ENCODE measurements at regions not wholly inside any gene's neighbourhood (a gene's known extent, or its start where the extent isn't known, plus 50 kb on each side); places are given as distances from the start of the nearest gene placed in this dataset.

DNA sequence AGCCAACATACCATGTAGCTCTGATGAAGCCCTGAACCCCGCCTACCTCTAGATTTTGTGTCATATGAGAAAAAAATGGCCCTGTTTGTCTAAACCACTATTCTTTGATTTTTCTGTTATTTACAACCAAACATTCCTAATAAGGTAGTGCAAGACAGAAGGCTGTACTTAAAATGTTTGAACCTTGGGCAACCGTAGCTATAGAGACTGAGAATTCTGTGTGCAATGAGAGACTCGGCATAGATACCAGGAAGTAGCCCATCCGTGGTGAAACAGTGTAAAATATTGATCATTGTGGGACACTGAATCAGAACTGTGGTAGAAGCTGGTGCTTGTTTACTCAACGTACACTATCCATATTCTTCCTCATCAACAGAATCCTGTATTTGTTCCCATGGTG is 86.5 kb upstream of the TMCC3 start:
- no peak for DNase-seq (ENCODE audit: low read depth in 1 of 2, low spot score in 1 of 2)
- no peaks in the 10 kb centered on the region for H3K4me1 ChIP-seq
- TF ChIP-seq EHMT2 (IDR thresholded peaks at IDR 0.05; ENCODE audit: low read depth) (no peak), EHF (CRISPR knock-in tag; IDR thresholded peaks at IDR 0.05) (no peak), CHD4 (IDR thresholded peaks at IDR 0.05; ENCODE audit: borderline replicate concordance) (no peak), ZNF302 (CRISPR knock-in tag; IDR thresholded peaks at IDR 0.05) (no peak), GATA3 (IDR thresholded peaks at IDR 0.05; ENCODE audit: borderline replicate concordance) (no peak), TFCP2L1 (CRISPR knock-in tag; IDR thresholded peaks at IDR 0.05) (no peak), HEYL (CRISPR knock-in tag; IDR thresholded peaks at IDR 0.05) (no peak), NPAS2 (CRISPR knock-in tag; IDR thresholded peaks at IDR 0.05; ENCODE audit: borderline replicate concordance) (no peak), POLR2AphosphoS2 (conservative IDR thresholded peaks at IDR 0.05; ENCODE audit: low read length) (no peak), RFX5 (IDR thresholded peaks at IDR 0.05) (no peak), JUNB (IDR thresholded peaks at IDR 0.05) (no peak), RAD21 (conservative IDR thresholded peaks at IDR 0.05 in 1 of 2, IDR thresholded peaks at IDR 0.05 in 1 of 2) (no peak), HDAC2 (IDR thresholded peaks at IDR 0.05) (no peak)
- TF ChIP-seq, protein P1, sequence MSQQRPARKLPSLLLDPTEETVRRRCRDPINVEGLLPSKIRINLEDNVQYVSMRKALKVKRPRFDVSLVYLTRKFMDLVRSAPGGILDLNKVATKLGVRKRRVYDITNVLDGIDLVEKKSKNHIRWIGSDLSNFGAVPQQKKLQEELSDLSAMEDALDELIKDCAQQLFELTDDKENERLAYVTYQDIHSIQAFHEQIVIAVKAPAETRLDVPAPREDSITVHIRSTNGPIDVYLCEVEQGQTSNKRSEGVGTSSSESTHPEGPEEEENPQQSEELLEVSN (IDR thresholded peaks at IDR 0.05; ENCODE audit: borderline replicate concordance, low read depth), result no peak
- TF ChIP-seq, protein P2, sequence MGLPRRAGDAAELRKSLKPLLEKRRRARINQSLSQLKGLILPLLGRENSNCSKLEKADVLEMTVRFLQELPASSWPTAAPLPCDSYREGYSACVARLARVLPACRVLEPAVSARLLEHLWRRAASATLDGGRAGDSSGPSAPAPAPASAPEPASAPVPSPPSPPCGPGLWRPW (IDR thresholded peaks at IDR 0.05), result no peak
- no peak for FAIRE-seq
- ChIA-PET CTCF (no interaction called here), POLR2A (no interaction called here)
- no peak overlapping the region for H3K4me2 ChIP-seq
- no peaks in the 10 kb centered on the region for H3K9me3 ChIP-seq
- ATAC-seq, result no peak
- WGBS (ENCODE audit: missing lambda C conversion rate), result 34% methylated on average over 5 of the region's 5 CpGs
- H3K4me3 ChIP-seq, result no peak overlapping the region
- no peak overlapping the region for H3K27ac ChIP-seq

DNA sequence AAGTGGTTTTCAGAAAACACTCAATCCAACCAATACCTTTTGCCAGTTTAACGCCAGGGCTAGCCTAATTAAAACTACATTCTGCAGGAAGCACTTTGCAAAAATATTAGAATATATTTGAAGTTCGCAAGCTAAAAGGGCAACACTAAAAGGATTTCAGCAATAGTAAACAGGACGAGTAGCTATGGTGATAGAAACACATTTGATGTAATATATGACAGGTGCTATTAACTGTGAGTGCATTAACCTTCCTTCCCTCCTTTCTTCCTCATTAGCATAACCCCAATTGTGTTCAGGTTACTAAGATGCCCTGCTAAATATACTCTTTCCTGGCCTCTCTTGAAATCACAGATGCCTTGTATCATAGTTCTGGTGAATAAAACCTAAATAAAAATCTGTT is 85.6 kb upstream of the TMCC3 start:
- POLR2A ChIA-PET, result no interaction called here
- TF ChIP-seq MAZ (IDR thresholded peaks at IDR 0.05; ENCODE audit: borderline replicate concordance, low read depth, low read length) (no peak), JUN (IDR thresholded peaks at IDR 0.05) (no peak), RAD21 (conservative IDR thresholded peaks at IDR 0.05 in 1 of 2, IDR thresholded peaks at IDR 0.05 in 1 of 2) (no peak), NFE2L2 (conservative IDR thresholded peaks at IDR 0.05; ENCODE audit: low read length) (no peak)
- Histone ChIP-seq H3K4me1 (no peaks in the 10 kb centered on the region), H3K27ac (no peak overlapping the region), H3K9me3 (no peaks in the 10 kb centered on the region), H3K4me2 (no peak overlapping the region), H3K4me3 (no peak overlapping the region)
- WGBS (ENCODE audit: missing lambda C conversion rate), result 1% methylated on average over 3 of the region's 3 CpGs
- CTCF ChIA-PET, result no interaction called here
- no peak for DNase-seq (ENCODE audit: low read depth in 1 of 2, low spot score in 1 of 2)
- FAIRE-seq, result no peak
- ATAC-seq, result no peak

DNA sequence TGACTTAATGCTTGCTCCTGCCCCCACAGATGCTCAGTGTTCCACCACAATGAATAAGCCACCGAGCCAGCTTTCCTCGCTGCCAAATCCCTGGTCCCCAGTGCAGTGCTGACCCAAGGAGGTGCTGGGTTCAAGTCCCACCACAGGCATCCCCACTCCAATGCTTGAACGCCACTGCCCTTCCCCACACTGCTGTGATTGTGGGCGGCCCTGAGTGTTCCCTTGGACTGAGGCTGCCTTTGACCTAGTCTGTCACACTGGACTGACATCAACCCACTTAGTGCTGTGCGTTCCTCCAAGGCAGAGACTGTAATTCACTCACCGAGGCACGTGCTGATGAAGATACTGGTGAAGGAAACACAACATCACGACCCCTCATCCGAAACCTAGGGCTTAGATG is 83.4 kb upstream of the TMCC3 start:
- Histone ChIP-seq H3K9me3 (no peaks in the 10 kb centered on the region), H3K4me1 (no peaks in the 10 kb centered on the region), H3K4me3 (no peak overlapping the region), H3K4me2 (no peak overlapping the region), H3K27ac (no peak overlapping the region)
- no peak for FAIRE-seq
- POLR2A ChIA-PET, result no interaction called here
- ATAC-seq, result no peak; a peak in 1 of 6 replicates
- CTCF ChIA-PET, result no interaction called here
- DNase-seq (ENCODE audit: low read depth in 1 of 2, low spot score in 1 of 2), result no peak
- 28% methylated on average over 9 of the region's 9 CpGs for WGBS (ENCODE audit: missing lambda C conversion rate)
- TF ChIP-seq TFCP2L1 (CRISPR knock-in tag; IDR thresholded peaks at IDR 0.05) (no peak), GATA3 (IDR thresholded peaks at IDR 0.05; ENCODE audit: borderline replicate concordance) (no peak), FOXS1 (CRISPR knock-in tag; IDR thresholded peaks at IDR 0.05) (no peak), HDAC2 (IDR thresholded peaks at IDR 0.05) (no peak), POLR2AphosphoS2 (conservative IDR thresholded peaks at IDR 0.05; ENCODE audit: low read length) (no peak), POLR2A (IDR thresholded peaks at IDR 0.05; ENCODE audit: low read length) (no peak), SMC3 (IDR thresholded peaks at IDR 0.05) (no peak), PHF8 (IDR thresholded peaks at IDR 0.05; ENCODE audit: borderline replicate concordance, low read depth) (no peak), ZNF302 (CRISPR knock-in tag; IDR thresholded peaks at IDR 0.05) (no peak)
- TF ChIP-seq, protein P3, sequence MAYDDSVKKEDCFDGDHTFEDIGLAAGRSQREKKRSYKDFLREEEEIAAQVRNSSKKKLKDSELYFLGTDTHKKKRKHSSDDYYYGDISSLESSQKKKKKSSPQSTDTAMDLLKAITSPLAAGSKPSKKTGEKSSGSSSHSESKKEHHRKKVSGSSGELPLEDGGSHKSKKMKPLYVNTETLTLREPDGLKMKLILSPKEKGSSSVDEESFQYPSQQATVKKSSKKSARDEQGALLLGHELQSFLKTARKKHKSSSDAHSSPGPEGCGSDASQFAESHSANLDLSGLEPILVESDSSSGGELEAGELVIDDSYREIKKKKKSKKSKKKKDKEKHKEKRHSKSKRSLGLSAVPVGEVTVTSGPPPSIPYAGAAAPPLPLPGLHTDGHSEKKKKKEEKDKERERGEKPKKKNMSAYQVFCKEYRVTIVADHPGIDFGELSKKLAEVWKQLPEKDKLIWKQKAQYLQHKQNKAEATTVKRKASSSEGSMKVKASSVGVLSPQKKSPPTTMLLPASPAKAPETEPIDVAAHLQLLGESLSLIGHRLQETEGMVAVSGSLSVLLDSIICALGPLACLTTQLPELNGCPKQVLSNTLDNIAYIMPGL (CRISPR knock-in tag; IDR thresholded peaks at IDR 0.05; ENCODE audit: borderline replicate concordance), result no peak
